Inflammatory macrophage treated with lipopolysaccharide for 1 hour (primary cell): ENCODE measurements at regions not wholly inside any gene's neighbourhood (a gene's known extent, or its start where the extent isn't known, plus 50 kb on each side); places are given as distances from the start of the nearest gene placed in this dataset.

ENCODE experiments used
- DNase-seq, 2 donors: peaks; one replicate each; pipeline ENCODE4 v3.0.0-alpha.2; 2020 to 2022

DNA sequence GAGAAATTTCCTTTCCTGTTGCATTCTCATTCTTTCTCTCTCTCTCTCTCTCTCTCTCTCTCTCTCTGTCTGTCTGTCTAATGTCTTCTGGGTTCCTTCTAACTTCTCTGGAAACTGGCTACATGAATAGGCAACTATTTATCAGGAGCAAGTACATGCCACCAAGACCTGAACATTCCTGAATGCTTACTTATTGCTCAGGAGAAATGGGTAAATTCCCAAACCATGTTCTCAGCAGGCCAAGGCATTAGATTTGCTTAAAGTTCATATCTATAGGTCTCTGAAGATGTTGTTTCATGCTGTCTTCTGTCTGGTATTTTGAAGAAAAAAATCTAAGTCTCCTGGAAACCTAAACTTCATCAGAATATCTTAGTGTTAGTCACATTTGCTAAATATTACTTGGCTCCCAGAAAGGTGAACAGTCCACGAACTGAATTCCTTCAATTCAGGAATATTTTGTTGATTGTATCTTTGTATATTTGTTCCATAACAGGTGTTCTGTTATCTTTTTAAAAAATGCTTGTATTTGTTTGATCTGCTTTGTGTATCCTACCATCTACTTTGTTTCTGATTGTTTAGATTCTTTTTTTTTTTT, 77.2 kb upstream of the FIGN start:
- DNase-seq = no peak

- DNase-seq = no peak
Observed at GRCh38 chr2:163808406-163808805, 72.6 kb upstream of the FIGN start.

GRCh38 chr2:163802284-163802683, 66.5 kb upstream of the FIGN start:
- DNase-seq = no peak

DNA sequence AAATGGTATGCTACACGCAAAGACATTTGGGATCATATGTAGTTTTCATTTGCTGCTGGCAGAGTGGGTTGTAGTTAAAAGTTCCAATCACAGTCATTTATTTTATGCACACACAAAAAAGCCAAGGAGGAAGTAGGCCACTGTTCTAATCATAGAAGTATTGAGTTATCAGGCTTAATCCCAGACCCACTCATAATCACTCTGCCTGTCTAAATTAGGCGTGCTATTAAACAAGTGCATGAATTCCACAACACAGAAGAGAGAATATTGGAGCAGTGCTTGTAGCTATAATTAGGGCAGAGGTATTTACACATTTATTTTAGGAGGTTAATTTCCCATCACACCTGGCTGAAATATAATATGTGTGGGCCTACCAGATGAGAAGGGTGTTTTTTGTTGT, 65.7 kb upstream of the FIGN start:
- no peak for DNase-seq

DNA sequence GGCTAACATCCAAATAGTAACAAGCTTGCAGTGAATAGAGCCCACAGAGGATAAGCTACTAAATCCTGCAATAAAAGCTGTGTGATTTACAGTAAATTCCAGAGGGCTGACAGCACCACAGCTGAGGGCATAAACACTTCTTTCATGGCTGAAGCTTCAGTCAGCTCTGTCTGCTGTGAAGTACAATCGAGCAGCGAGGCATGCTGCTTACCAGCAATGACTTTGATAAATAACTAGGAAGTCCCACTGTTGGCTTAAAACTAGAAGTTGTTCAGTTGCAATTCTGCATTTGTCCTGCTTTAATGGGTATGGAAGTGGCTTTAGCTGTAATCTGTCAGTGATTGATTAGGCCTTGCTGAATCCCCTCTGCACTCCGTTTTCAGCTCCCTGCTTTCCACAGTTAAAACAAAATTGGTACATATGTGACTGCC, 65.2 kb upstream of the FIGN start:
- DNase-seq = no peak

DNA sequence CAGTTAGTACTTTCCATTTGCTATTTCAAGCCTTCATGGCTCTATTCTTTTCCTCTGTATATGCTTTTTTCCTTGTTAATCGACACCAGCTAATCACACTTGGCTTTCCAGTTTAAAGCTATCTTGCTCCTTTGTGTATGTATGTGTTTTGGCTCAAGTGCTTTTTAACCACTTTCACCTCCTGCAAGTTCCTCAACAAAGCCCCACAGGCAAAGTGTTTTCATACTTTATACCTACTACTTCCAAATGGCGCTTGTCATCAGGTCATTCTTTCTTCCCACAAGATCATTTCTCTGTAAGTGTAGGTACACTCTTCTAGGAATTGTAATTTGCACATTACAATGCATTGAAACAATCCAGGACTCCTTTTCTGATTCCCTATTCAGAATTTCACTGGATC, 64.0 kb upstream of the FIGN start:
- no peak for DNase-seq

DNA sequence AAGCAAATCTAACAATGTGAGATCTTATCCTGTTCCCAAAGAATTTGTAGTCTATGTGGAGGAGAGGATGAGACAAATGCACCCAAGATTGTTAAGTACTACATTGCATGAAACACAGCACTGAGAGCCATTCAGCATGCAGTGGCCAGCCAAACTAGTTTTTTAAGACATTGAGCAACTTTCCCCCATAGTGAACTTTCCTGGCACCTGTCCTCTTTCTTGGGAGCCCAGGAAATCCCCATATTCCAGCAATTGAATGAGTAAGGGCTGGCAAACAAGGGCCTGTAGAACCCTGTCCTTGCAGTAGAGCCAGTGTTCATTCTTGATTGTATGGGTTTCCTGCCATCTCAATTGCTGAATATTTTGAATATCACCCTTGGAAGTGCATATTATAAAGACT, 58.8 kb upstream of the FIGN start:
- DNase-seq = no peak
